ENCODE measurements at regions not wholly inside any gene's neighbourhood (a gene's known extent, or its start where the extent isn't known, plus 50 kb on each side); places are given as distances from the start of the nearest gene placed in this dataset.

DNA sequence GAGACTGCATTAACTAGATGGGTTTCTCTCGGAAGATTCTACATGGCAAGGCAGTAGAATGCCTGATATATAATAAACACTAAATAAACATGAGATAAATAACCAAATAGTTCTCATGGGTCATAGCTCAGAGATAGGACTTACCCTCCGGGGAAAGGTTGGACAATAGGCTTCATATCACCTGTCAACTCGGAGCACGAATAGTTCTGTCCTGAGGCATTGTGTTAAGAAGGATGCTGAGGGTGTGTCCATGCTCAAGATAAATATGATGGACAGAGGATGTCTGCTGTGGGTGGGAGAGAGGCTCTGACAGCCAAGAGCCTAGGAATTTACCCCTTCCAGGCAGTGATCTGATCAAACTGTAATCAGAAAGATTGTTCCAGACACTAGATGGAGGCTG lies 474.0 kb downstream of the MIAT start:
- TF ChIP-seq, protein P1, sequence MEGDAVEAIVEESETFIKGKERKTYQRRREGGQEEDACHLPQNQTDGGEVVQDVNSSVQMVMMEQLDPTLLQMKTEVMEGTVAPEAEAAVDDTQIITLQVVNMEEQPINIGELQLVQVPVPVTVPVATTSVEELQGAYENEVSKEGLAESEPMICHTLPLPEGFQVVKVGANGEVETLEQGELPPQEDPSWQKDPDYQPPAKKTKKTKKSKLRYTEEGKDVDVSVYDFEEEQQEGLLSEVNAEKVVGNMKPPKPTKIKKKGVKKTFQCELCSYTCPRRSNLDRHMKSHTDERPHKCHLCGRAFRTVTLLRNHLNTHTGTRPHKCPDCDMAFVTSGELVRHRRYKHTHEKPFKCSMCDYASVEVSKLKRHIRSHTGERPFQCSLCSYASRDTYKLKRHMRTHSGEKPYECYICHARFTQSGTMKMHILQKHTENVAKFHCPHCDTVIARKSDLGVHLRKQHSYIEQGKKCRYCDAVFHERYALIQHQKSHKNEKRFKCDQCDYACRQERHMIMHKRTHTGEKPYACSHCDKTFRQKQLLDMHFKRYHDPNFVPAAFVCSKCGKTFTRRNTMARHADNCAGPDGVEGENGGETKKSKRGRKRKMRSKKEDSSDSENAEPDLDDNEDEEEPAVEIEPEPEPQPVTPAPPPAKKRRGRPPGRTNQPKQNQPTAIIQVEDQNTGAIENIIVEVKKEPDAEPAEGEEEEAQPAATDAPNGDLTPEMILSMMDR (IDR thresholded peaks at IDR 0.05; ENCODE audit: insufficient read depth, low read length, poor library complexity, severe bottlenecking), result no peak
- Histone ChIP-seq H3K4me3 (ENCODE audit: low read depth, low read length) (no peak overlapping the region), H3K27me3 (ENCODE audit: control insufficient read depth, insufficient read depth, low read length) (no peaks in the 10 kb centered on the region), H3K36me3 (ENCODE audit: control insufficient read depth, insufficient read depth, low read length) (no peaks in the 10 kb centered on the region)
- DNase-seq (ENCODE audit: low read depth), result no peak

DNA sequence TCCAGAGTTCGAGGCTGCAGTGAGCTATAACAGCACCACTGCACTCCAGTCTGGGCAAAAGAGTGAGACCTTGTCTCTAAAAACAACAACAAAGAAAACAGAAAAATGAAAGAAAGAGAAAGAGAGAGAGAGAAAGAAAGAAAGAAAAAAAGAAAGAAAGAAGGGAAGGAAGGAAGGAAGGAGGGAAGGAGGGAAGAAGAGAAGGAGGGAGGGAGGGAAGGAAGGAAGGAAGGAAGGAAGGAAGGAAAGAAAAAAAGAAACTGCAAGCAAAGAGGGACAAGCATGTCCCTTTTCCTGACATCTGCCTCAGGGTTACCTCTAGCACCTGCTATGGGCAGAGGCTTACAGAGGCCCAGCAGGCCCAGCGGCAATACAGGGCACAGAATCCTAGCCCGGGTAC lies 475.0 kb downstream of the MIAT start:
- Histone ChIP-seq H3K36me3 (ENCODE audit: control insufficient read depth, insufficient read depth, low read length) (no peaks in the 10 kb centered on the region), H3K27me3 (ENCODE audit: control insufficient read depth, insufficient read depth, low read length) (no peaks in the 10 kb centered on the region), H3K4me3 (ENCODE audit: low read depth, low read length) (no peak overlapping the region)
- DNase-seq (ENCODE audit: low read depth), result no peak
- TF ChIP-seq, protein P1 (IDR thresholded peaks at IDR 0.05; ENCODE audit: insufficient read depth, low read length, poor library complexity, severe bottlenecking), result no peak

DNA sequence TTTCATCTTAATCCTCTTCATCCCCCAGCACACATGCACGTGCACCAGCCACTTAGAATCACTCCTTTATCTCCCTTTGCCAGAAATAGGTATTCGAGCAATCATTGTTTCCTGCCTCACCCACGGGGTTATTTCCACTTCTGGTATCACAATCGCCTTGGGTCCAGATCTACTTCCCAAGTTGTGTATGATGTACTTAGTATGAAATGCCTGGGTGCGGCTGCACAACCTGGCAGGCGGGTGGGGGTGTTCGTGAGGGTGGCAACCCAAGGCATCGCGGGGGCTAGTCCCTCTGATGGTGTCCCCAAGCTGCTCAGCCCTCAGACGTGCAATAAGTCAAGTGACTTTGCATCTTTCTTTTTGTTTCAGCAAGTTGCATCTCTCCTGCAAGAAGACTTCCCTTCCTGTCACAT lies 475.6 kb downstream of the MIAT start:
- Histone ChIP-seq H3K36me3 (ENCODE audit: control insufficient read depth, insufficient read depth, low read length) (no peaks in the 10 kb centered on the region), H3K27me3 (ENCODE audit: control insufficient read depth, insufficient read depth, low read length) (no peaks in the 10 kb centered on the region), H3K4me3 (ENCODE audit: low read depth, low read length) (no peak overlapping the region)
- TF ChIP-seq, protein P1 (IDR thresholded peaks at IDR 0.05; ENCODE audit: insufficient read depth, low read length, poor library complexity, severe bottlenecking), result no peak
- no peak for DNase-seq (ENCODE audit: low read depth)

DNA sequence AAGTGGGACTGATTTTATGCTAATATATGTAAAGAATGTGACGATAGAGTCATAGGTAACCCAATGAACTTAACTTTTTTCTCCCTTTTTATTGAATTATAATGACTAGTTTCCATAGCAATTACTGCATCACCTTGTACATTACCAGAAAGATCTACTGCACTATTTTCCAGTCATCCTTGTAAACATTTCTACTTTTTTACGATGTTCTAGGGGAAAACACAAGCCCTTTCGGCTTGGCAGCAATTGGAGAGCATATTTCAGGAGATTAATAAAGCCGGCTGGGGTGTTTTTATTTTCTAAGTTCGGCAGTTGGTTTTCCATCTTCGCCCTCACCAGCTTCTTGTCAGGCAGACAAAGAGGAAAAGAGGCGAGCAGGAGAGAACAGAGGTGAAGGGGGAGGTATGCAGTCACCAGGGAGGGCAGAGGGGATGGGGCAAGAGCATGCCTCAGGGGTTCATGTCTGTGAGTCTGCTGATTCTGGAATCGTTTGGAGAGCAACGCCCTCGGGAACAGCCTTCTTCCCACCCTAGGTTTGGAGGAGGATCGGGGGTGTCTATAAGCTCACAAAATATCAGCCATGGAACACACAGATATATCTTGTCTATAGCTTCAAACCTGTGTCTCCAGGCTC lies 476.4 kb downstream of the MIAT start:
- TF ChIP-seq, protein P1 (IDR thresholded peaks at IDR 0.05; ENCODE audit: insufficient read depth, low read length, poor library complexity, severe bottlenecking), result no peak
- Histone ChIP-seq H3K27me3 (ENCODE audit: control insufficient read depth, insufficient read depth, low read length) (no peaks in the 10 kb centered on the region), H3K36me3 (ENCODE audit: control insufficient read depth, insufficient read depth, low read length) (no peaks in the 10 kb centered on the region), H3K4me3 (ENCODE audit: low read depth, low read length) (no peak overlapping the region)
- DNase-seq (ENCODE audit: low read depth), result no peak

DNA sequence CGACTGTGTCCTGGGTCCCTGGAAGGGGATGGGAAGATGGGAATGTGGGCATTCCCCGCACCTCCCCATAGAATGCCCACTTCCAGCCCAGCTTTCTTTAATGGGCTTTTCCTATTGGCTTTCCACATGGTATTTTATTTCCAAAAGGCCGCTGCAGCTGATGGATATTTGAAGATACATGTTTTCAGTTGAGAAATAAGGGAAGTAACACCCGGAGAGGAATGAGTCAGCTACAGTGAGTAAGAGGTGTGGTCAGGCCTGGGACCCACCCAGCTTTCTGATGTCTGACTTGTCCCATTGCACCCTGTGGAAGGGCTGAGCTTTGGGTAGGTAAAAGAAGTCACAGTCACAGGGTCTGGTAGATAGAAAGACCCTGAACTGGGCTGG lies 476.9 kb downstream of the MIAT start:
- Histone ChIP-seq H3K27me3 (ENCODE audit: control insufficient read depth, insufficient read depth, low read length) (no peaks in the 10 kb centered on the region), H3K4me3 (ENCODE audit: low read depth, low read length) (no peak overlapping the region), H3K36me3 (ENCODE audit: control insufficient read depth, insufficient read depth, low read length) (no peaks in the 10 kb centered on the region)
- TF ChIP-seq, protein P1 (IDR thresholded peaks at IDR 0.05; ENCODE audit: insufficient read depth, low read length, poor library complexity, severe bottlenecking), result no peak
- peak; percentile 72 for DNase-seq (ENCODE audit: low read depth)

Data from kidney epithelial cell (primary cell).